Keratinocyte (primary cell): ENCODE measurements at regions not wholly inside any gene's neighbourhood (a gene's known extent, or its start where the extent isn't known, plus 50 kb on each side); places are given as distances from the start of the nearest gene placed in this dataset.
"Not testable (repeated sequence)": the region's sequence is repeated elsewhere in the genome, so short reads cannot be mapped to it uniquely, and the experiment has no call there.

Experiments
- EZH2 ChIP-seq: IDR thresholded peaks from one replicate; pipeline ENCODE4 v1.6.1; 2012; ENCODE audit warnings: inconsistent platforms, mild to moderate bottlenecking, low read length, moderate library complexity
- TF ChIP-seq, protein P1 (sequence below), 3 experiments: IDR thresholded peaks in 1 of 3; conservative IDR thresholded peaks in 1 of 3; optimal IDR thresholded peaks in 1 of 3; 2 replicates in 2 of 3; 3 replicates in 1 of 3; pipeline versions ENCODE3 to v1.5.1; 2011; ENCODE audit warnings: low read length in 3 of 3, mild to moderate bottlenecking in 3 of 3, moderate library complexity in 2 of 3, control low read depth in 1 of 3, inconsistent platforms in 1 of 3; ENCODE audit not compliant: insufficient read depth in 2 of 3; ENCODE audit errors: extremely low read depth in 1 of 3

DNA sequence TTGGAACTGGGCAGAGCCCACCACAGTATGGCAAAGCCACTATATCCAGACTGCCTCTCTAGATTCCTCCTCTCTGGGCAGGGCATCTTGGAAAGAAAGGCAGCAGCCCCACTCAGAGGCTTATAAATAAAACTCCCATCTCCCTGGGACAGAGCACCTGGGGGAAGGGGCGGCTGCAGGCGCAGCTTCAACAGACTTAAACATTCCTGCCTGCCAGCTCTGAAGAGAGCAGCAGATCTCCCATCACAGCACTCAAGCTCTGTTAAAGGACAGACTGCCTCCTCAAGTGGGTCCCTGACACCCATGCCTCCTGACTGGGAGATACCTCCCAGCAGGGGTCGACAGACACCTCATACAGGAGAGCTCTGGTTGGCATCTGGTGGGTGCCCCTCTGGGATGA, 193.6 kb downstream of the MREG start:
- TF ChIP-seq EZH2: not testable (repeated sequence)
- TF ChIP-seq, protein P1, sequence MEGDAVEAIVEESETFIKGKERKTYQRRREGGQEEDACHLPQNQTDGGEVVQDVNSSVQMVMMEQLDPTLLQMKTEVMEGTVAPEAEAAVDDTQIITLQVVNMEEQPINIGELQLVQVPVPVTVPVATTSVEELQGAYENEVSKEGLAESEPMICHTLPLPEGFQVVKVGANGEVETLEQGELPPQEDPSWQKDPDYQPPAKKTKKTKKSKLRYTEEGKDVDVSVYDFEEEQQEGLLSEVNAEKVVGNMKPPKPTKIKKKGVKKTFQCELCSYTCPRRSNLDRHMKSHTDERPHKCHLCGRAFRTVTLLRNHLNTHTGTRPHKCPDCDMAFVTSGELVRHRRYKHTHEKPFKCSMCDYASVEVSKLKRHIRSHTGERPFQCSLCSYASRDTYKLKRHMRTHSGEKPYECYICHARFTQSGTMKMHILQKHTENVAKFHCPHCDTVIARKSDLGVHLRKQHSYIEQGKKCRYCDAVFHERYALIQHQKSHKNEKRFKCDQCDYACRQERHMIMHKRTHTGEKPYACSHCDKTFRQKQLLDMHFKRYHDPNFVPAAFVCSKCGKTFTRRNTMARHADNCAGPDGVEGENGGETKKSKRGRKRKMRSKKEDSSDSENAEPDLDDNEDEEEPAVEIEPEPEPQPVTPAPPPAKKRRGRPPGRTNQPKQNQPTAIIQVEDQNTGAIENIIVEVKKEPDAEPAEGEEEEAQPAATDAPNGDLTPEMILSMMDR (optimal IDR thresholded peaks at IDR 0.05 in 1 of 3, IDR thresholded peaks at IDR 0.05 in 1 of 3, conservative IDR thresholded peaks at IDR 0.05 in 1 of 3; ENCODE audit: extremely low read depth in 1 of 3, insufficient read depth in 2 of 3, low read length in 3 of 3): not testable (repeated sequence)
